Fibroblast of the aortic adventitia (primary cell): ENCODE measurements at regions not wholly inside any gene's neighbourhood (a gene's known extent, or its start where the extent isn't known, plus 50 kb on each side); places are given as distances from the start of the nearest gene placed in this dataset.

ENCODE experiments used
- DNase-seq: peaks from one replicate; pipeline ENCODE4 v3.0.0-alpha.2; 2010; ENCODE audit warnings: low read depth
- H3K4me3 ChIP-seq: 2 replicates; pipeline ENCODE4 v1.5.1; 2011; ENCODE audit warnings: low read depth, mild to moderate bottlenecking, control low read depth, low read length, moderate library complexity
- TF ChIP-seq, protein P1 (sequence below): IDR thresholded peaks from 2 replicates; pipeline ENCODE4 v1.5.1; 2011; ENCODE audit warnings: mild to moderate bottlenecking, low read length, control low read depth, inconsistent platforms; ENCODE audit not compliant: insufficient read depth

GRCh38 chr14:84797326-84797725 lies 732.6 kb upstream of the FLRT2 start:
- no peak for DNase-seq
- no peak overlapping the region for H3K4me3 ChIP-seq
- TF ChIP-seq, protein P1, sequence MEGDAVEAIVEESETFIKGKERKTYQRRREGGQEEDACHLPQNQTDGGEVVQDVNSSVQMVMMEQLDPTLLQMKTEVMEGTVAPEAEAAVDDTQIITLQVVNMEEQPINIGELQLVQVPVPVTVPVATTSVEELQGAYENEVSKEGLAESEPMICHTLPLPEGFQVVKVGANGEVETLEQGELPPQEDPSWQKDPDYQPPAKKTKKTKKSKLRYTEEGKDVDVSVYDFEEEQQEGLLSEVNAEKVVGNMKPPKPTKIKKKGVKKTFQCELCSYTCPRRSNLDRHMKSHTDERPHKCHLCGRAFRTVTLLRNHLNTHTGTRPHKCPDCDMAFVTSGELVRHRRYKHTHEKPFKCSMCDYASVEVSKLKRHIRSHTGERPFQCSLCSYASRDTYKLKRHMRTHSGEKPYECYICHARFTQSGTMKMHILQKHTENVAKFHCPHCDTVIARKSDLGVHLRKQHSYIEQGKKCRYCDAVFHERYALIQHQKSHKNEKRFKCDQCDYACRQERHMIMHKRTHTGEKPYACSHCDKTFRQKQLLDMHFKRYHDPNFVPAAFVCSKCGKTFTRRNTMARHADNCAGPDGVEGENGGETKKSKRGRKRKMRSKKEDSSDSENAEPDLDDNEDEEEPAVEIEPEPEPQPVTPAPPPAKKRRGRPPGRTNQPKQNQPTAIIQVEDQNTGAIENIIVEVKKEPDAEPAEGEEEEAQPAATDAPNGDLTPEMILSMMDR = no peak

- TF ChIP-seq, protein P1 = no peak
- DNase-seq = no peak
- H3K4me3 ChIP-seq = no peak overlapping the region
Observed at GRCh38 chr14:84804468-84804867, 725.5 kb upstream of the FLRT2 start.

GRCh38 chr14:84804895-84805294 lies 725.0 kb upstream of the FLRT2 start:
- TF ChIP-seq, protein P1 = no peak
- DNase-seq = no peak
- H3K4me3 ChIP-seq = no peak overlapping the region

GRCh38 chr14:84806181-84806580 lies 723.8 kb upstream of the FLRT2 start:
- H3K4me3 ChIP-seq = no peak overlapping the region
- DNase-seq = no peak
- TF ChIP-seq, protein P1 = no peak

GRCh38 chr14:84806622-84807021 lies 723.3 kb upstream of the FLRT2 start:
- TF ChIP-seq, protein P1 = no peak
- DNase-seq = peak; percentile 15
- no peak overlapping the region for H3K4me3 ChIP-seq

DNA sequence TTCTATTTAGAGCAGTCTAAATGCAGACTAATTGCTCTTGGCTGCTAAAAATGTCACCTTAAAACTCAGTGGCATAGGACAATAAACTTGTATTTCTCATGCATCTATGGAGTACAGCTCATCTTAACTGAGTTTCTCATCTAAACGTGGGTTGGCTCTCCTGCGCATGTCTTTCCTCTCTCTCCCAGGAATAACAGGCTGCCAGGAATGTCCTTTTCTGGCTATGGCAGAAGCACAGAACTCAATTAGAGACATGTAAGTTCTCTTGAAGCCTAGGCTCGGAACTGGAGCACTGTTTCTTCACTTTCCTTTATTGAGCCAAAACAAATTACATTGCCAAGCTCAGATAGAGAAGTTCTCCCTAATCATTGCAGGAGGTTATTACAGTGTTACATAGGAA lies 722.3 kb upstream of the FLRT2 start:
- no peak overlapping the region for H3K4me3 ChIP-seq
- TF ChIP-seq, protein P1 = no peak
- no peak for DNase-seq

GRCh38 chr14:84809158-84809557 lies 720.8 kb upstream of the FLRT2 start:
- DNase-seq = no peak
- no peak overlapping the region for H3K4me3 ChIP-seq
- TF ChIP-seq, protein P1 = no peak
